NCI-H128 (cell line): ENCODE measurements at regions not wholly inside any gene's neighbourhood (a gene's known extent, or its start where the extent isn't known, plus 50 kb on each side); places are given as distances from the start of the nearest gene placed in this dataset.

ENCODE experiments used
- DNase-seq: peaks from one replicate; lab custom pipeline; 2025; ENCODE audit not compliant: unreplicated experiment; lab: John Stamatoyannopoulos, UW

DNA sequence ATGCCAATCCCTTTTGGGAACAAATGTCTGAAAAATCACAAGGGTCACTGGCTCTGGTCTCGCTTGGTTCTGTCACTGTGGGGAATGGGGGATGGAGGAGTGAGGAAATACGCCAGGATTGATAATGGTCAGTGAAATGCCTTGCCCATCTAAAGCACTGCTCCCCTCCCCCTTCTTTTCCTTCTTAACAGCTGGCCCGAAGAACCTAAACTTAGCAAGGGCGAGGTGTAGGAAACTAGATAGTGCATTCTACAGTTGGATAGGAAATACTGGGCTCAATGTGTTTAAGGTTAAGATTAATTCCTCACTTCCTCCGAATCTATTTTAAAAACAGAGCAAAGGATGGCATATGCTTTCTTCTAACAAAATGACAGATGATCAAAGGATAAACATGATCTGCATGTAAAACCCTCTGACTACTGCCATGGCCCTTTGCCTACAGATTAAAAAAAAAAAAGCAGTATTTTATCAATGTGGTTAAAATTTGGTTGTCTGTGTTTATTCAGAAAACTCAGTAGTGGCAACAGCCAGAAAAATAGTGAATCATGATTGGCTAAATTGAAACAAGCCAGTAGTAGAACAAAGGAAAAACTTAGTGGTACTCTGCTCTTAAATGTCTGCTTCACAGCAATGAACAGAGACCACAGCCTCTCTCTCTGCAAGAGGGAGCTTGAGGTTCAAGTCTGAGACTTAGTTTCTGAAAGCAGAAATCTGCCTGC lies 86.1 kb upstream of the VAV3 start:
- no peak for DNase-seq

- DNase-seq, result no peak
Measured at GRCh38 chr1:108050158-108050557, 85.2 kb upstream of the VAV3 start.

GRCh38 chr1:108049178-108049819 lies 84.3 kb upstream of the VAV3 start:
- DNase-seq, result no peak

GRCh38 chr1:108048301-108049177 lies 83.6 kb upstream of the VAV3 start:
- DNase-seq, result no peak

- no peak for DNase-seq
Measured at GRCh38 chr1:108047085-108047484, 82.1 kb upstream of the VAV3 start.

GRCh38 chr1:108046026-108046425 lies 81.0 kb upstream of the VAV3 start:
- DNase-seq, result no peak

GRCh38 chr1:108045460-108045859 lies 80.5 kb upstream of the VAV3 start:
- DNase-seq, result no peak

GRCh38 chr1:108044318-108044717 lies 79.3 kb upstream of the VAV3 start:
- no peak for DNase-seq

DNA sequence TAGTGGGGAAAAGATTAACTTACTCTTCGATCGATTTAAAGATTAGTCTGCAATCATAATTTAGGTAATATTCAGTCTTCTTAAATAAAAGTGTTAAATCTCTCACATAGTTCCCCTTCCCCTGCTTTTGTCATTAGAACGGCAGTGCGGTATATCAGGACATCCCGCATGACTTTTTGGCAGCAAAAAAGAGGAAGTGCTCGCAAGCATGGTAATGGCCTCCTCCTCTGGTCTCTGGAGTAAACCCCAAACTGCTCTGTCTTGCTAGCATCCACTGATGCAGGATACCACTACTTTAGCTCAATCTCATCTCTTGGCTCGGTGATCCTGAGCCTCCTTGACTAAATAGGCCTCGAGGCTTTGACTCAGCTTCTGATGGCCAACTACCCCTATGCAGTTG lies 78.7 kb upstream of the VAV3 start:
- no peak for DNase-seq

DNA sequence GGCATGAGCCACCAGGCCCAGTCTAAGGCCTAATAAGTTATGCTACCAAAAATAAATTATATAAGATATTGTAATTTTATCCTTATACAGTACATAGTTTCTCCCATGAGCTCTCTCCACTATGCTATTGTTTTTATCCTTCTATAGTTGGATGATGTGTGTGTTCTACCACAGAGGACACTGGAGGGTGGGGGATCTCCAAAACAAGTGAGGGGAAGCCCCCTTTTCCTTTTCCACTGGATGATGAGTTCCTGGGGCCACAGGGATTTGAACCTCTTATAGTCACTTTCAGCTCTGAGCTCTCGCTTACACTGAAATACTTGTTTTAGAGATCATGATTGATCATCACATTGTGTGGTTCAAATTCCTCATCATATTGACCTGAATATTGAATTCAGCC lies 77.6 kb upstream of the VAV3 start:
- no peak for DNase-seq

- DNase-seq, result no peak
Measured at GRCh38 chr1:108041360-108042142, 76.6 kb upstream of the VAV3 start.

DNA sequence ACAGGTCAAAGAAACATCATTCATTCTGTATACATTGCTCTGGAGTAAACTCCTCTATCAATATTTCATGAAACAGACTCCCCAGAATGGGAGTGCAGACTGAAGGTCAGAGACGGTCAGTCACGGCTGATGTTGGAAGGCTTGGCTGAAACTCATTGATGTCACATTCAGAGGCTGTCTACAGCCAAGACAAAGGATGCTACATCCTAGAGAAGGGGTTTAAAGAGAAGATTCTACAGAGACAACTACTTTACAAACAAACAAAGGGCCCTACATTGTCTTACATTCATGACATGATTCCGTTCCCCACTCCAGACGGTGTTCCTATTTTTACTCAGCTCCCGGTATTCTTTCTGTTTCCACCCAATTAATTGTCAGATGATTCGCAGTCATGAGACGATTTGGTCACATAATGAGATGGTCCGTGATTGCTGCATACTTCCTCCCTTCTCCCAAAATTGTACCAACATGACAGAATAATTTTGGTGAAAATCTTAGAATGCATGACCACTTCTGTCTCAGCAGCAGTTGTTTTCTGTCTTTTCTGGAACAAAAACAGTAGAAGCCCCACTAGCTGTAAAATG lies 73.8 kb upstream of the VAV3 start:
- no peak for DNase-seq

DNA sequence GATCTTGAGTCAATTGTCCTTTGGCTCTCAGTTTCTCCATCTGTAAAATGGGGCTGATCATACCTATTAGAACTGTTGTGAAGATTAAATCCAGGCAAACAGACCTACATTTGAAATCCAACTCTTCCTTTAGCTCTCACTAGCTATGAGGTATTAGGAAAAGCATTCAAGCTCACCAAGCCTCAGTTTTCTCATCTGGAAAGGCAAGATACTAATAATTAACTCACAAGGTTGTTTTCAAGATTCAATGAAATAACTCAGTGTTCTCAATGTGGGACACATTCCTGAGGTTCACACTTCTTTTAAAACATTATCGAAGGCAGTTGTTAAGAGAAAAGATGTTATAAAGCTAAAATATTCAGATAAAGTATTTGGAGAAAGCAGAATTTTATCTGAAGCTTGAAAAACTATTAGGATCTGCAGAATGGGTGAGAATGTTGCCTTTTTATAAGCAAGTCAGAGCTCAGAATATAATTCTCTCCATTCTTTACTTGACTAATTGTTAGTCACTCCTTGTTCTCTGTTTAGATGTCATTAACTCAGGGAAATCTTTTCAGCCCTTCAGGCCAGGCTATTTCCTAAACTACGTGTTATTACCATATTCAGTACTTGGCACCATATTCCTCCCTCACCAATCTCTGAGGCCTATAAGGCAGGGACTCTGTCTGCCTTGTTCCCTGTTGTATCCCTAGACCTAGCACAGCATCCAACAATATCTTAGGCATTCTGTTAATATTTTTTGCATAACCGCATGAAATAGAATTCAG lies 72.0 kb upstream of the VAV3 start:
- no peak for DNase-seq

- DNase-seq, result no peak
Measured at GRCh38 chr1:108034396-108034795, 69.4 kb upstream of the VAV3 start.

DNA sequence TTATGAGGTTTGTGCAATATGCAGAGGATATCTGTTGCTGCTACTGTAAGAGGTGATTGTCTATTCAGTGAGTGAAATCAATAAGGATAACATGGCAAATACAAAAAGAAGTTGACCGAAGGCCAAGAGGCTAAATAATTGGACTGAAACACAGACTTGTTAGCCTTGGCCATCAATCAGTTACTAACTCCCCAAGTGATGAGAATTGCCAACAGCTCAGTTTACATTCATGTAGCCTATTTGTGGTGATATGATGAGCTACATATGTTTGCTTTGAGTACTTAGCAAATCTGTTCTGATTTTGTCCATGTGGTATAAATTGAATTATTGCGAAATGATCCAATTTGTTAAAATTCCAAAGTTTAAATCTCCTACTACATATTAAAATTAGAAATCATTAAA lies 68.6 kb upstream of the VAV3 start:
- DNase-seq, result no peak

DNA sequence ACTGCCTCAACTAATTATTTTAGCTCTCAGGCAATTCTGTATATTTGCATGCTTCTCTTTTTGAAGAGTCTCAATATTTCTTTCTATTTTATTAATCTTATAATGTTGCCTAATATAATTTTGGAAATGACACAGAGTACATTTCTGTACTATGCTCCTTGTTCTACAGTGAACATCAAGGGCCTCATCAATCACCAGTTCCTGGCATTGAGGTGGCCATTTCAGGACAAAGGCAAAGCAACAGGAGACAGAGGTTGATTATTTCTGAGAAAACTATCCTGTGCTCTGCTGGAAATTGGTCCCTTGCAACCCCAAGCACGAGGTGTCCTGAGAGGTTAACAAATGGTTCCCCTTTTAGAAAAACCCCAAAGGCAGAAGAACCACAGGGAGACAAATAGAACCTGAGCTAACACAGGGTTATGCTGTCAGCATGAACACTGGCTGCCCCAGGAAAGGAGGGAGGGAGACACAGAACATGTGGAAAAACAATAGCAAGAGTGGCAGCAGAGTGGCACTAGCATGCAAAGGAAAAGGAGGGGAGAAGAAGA lies 63.9 kb upstream of the VAV3 start:
- no peak for DNase-seq

DNA sequence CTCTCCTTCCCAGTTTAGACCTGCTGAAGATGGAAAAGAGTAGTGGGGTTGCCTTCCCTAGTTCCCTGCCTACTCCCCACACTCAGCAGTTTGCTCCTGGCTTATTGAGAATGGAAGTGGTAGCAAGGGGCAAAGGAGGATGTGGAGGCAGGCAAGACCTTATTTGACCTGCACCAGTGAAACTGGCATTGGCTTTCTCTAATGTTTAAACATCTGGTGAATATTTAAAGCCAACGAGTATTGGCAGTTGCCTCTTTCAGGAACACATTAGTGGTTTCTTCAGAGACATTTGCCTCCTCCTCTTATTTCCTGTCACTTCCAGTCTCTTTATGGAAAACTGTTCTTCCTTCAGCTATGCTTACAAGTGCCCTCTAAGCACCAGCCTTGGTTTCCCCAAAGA lies 62.4 kb upstream of the VAV3 start:
- DNase-seq, result no peak

DNA sequence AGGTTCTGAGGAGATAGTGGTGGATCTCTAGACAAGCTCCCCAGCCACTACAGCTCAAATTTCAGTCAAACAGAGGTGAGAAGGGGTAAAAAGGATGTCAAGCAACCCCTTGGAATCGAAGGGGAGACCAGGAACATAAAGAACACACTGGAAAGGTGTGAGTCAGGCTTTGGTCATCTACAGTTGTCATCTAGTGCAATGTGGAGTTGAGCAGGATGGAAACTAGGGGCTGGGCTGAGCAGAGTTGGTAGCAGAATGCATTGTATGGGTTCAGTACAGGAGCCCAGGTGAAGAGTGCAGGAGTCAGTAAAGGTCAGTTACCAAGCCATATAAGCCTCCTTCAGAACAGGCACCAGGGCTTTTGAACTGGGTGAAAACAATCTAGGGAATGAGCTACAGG lies 52.7 kb upstream of the VAV3 start:
- no peak for DNase-seq

- no peak for DNase-seq
Measured at GRCh38 chr1:108016451-108016920, 51.5 kb upstream of the VAV3 start.
